Endothelial cell of umbilical vein (primary cell): ENCODE measurements at regions not wholly inside any gene's neighbourhood (a gene's known extent, or its start where the extent isn't known, plus 50 kb on each side); places are given as distances from the start of the nearest gene placed in this dataset.

Source experiments
- BruUV-seq: library from RNA; stranded (reverse); fragments of 400-500 nt; replicated peaks from 2 replicates; lab custom pipeline; 2021; lab: Mats Ljungman, UMichigan
- CTCF ChIA-PET: fragments of 300-600, 350-600 bp; sonication (Branson Sonifier 250); formaldehyde crosslinking; loops from one replicate; lab custom pipeline; 2021; ENCODE audit warnings: antibody characterized with exemption, inconsistent platforms; lab: Charles Lee
- POLR2A ChIA-PET: fragments of 300-600, 350-600 bp; sonication (Branson Sonifier 250); formaldehyde crosslinking; loops from one replicate; lab custom pipeline; 2021; ENCODE audit warnings: antibody characterized with exemption, inconsistent platforms; lab: Charles Lee
- DNase-seq: peaks from one replicate; pipeline ENCODE4 v3.0.0-alpha.2; 2011; ENCODE audit warnings: low read depth, low spot score
- FAIRE-seq: peaks from 2 replicates; lab custom pipeline; 2011; peaks lifted over from hg19 to GRCh38; lab: Jason Lieb, UNC
- H2AFZ ChIP-seq: 2 replicates; pipeline ENCODE4 v1.6.0; 2012; ENCODE audit warnings: low read depth, low read length, control low read depth, inconsistent platforms
- H3K27ac ChIP-seq: 2 replicates; pipeline ENCODE4 v1.5.1; 2011; ENCODE audit warnings: low read depth, mild to moderate bottlenecking, control low read depth, low read length, moderate library complexity; ENCODE audit not compliant: insufficient read depth
- H3K27me3 ChIP-seq, 2 experiments: 2 replicates each; pipeline versions ENCODE4 v1.6.0 to v1.6.1; 2011; ENCODE audit warnings: low read length in 2 of 2, mixed read lengths in 1 of 2; ENCODE audit not compliant: control insufficient read depth in 2 of 2, insufficient read depth in 2 of 2
- H3K36me3 ChIP-seq, 2 experiments: 2 replicates in 1 of 2; 3 replicates in 1 of 2; pipeline ENCODE4 v1.5.1; 2011; ENCODE audit warnings: low read length in 2 of 2, mild to moderate bottlenecking in 1 of 2, moderate library complexity in 1 of 2; ENCODE audit not compliant: control insufficient read depth in 2 of 2, insufficient read depth in 2 of 2; ENCODE audit errors: extremely low read depth in 1 of 2
- H3K4me1 ChIP-seq: 3 replicates; pipeline ENCODE4 v1.5.1; 2011; ENCODE audit warnings: mild to moderate bottlenecking, low read length; ENCODE audit not compliant: control insufficient read depth, insufficient read depth; ENCODE audit errors: extremely low read depth
- H3K4me2 ChIP-seq: 2 replicates; pipeline ENCODE4 v1.6.1; 2011; ENCODE audit warnings: low read length, control low read depth, mixed read lengths; ENCODE audit not compliant: insufficient read depth
- H3K4me3 ChIP-seq, 3 experiments: fragments of 200-600 bp in 1 of 3; sonication (generic), shearing (Covaris generic) in 1 of 3; replicated peaks in 1 of 3; 2 replicates each; pipeline ENCODE4 v1.5.1; 2011 to 2016; ENCODE audit warnings: control low read depth in 3 of 3, low read length in 3 of 3, mild to moderate bottlenecking in 2 of 3, inconsistent platforms in 1 of 3, low read depth in 1 of 3, moderate library complexity in 1 of 3; ENCODE audit not compliant: insufficient read depth in 1 of 3
- H3K79me2 ChIP-seq: 2 replicates; pipeline ENCODE4 v1.6.0; 2012; ENCODE audit warnings: low read length, inconsistent platforms; ENCODE audit not compliant: control insufficient read depth, insufficient read depth
- H3K9ac ChIP-seq: replicated peaks from 2 replicates; pipeline ENCODE3; 2011; ENCODE audit warnings: low read length, control low read depth; ENCODE audit not compliant: insufficient read depth; ENCODE audit errors: extremely low read depth
- H3K9me1 ChIP-seq: replicated peaks from 3 replicates; pipeline ENCODE4 v1.6.0; 2011; ENCODE audit warnings: mild to moderate bottlenecking, low read length; ENCODE audit not compliant: control insufficient read depth, insufficient read depth; ENCODE audit errors: extremely low read depth
- H3K9me3 ChIP-seq: replicated peaks from 2 replicates; pipeline ENCODE4 v1.5.1; 2012; ENCODE audit warnings: low read length, inconsistent platforms; ENCODE audit not compliant: control insufficient read depth, insufficient read depth
- H4K20me1 ChIP-seq: replicated peaks from 2 replicates; pipeline ENCODE3; 2011; ENCODE audit warnings: mild to moderate bottlenecking, low read length; ENCODE audit not compliant: control insufficient read depth, insufficient read depth; ENCODE audit errors: extremely low read depth
- EZH2 ChIP-seq: IDR thresholded peaks from 2 replicates; pipeline ENCODE4 v1.6.1; 2012; ENCODE audit warnings: borderline replicate concordance, low read depth, mild to moderate bottlenecking, moderate library complexity, low read length, inconsistent platforms; ENCODE audit not compliant: severe bottlenecking
- FOS ChIP-seq: IDR thresholded peaks from 2 replicates; pipeline ENCODE4 v1.6.1; 2011; ENCODE audit warnings: mild to moderate bottlenecking, low read length, moderate library complexity, borderline replicate concordance; ENCODE audit not compliant: insufficient read depth
- GATA2 ChIP-seq: IDR thresholded peaks from 2 replicates; pipeline ENCODE4 v1.7.0; 2011; ENCODE audit warnings: low read depth, mild to moderate bottlenecking, moderate library complexity, mixed read lengths, low read length; ENCODE audit not compliant: insufficient read length, insufficient read depth
- JUN ChIP-seq: IDR thresholded peaks from 2 replicates; pipeline ENCODE4 v1.6.1; 2011; ENCODE audit warnings: borderline replicate concordance, low read depth; ENCODE audit not compliant: insufficient read length, insufficient read depth
- MYC ChIP-seq: IDR thresholded peaks from one replicate; pipeline ENCODE4 v1.6.1; 2011; ENCODE audit warnings: mild to moderate bottlenecking, low read depth, low read length
- POLR2A ChIP-seq: IDR thresholded peaks from 2 replicates; pipeline ENCODE4 v1.6.1; 2012; ENCODE audit warnings: low read depth, mild to moderate bottlenecking, control low read depth, low read length
- POLR2AphosphoS5 ChIP-seq: IDR thresholded peaks from 2 replicates; pipeline ENCODE4 v1.6.1; 2012; ENCODE audit warnings: low read depth, mild to moderate bottlenecking, control low read depth, low read length, moderate library complexity; ENCODE audit not compliant: insufficient read depth
- dilution Hi-C: fragments of 300-500 bp; cut with MboI; formaldehyde crosslinking; loops from one replicate; pipeline ENCODE4 v1.15.0; 2019; ENCODE audit warnings: low sequenced_read_pairs; ENCODE audit not compliant: extremely low pct_ligation_motif_present
- intact Hi-C: fragments of 100-400 bp; cut with micrococcal nuclease; formaldehyde crosslinking; loops from one replicate; pipeline ENCODE4 v1.10.0; 2022
- TF ChIP-seq, protein P1 (sequence below): IDR thresholded peaks from 2 replicates; pipeline ENCODE4 v1.6.1; 2011; ENCODE audit not compliant: insufficient read depth, insufficient read length
- TF ChIP-seq, protein P2 (sequence below), 2 donors: IDR thresholded peaks; 1 replicate in 1 of 2; 2 replicates in 1 of 2; pipeline ENCODE4 v1.5.1; 2011; ENCODE audit warnings: low read length in 2 of 2, mild to moderate bottlenecking in 2 of 2, moderate library complexity in 2 of 2, control low read depth in 1 of 2, inconsistent platforms in 1 of 2, low read depth in 1 of 2; ENCODE audit not compliant: insufficient read depth in 1 of 2; ENCODE audit errors: extremely low read depth in 1 of 2

DNA sequence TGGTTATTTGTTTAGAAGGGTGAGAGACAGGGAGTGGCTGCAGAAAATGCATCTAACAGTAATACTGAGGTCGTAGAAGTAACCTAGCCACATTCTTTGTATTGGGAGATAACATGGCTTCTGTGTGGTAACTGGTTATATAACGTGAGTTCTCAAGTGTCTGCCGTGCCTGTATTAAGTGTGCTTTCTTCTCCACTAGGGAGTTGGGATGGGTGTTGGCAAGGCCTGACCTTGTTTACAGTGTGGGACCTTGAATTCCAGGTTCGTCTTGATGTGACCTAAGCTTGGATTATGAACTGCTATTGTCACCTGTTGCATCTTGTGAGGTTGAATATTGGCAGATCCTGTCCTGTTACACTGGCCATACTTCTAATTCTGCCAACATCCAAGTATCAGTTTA lies 145.3 kb upstream of the NAMPT start:
- Histone ChIP-seq H3K27ac (no peak overlapping the region), H3K9me3 (no peaks in the 10 kb centered on the region), H2AFZ (no peak overlapping the region), H3K4me1 (peaks cover 2% of the 10 kb centered on the region), H3K9ac (no peak overlapping the region), H3K36me3 (no peaks in the 10 kb centered on the region), H3K4me3 (no peak overlapping the region), H3K9me1 (no peaks in the 10 kb centered on the region), H4K20me1 (no peaks in the 10 kb centered on the region), H3K4me2 (no peak overlapping the region), H3K27me3 (no peaks in the 10 kb centered on the region), H3K79me2 (no peaks in the 10 kb centered on the region)
- BruUV-seq: no TSS peak
- no peak for DNase-seq
- POLR2A ChIA-PET: no interaction called here
- intact Hi-C loops: no loop called here
- CTCF ChIA-PET: no interaction called here
- no peak for FAIRE-seq
- dilution Hi-C loops: no loop called here
- TF ChIP-seq JUN (no peak), MYC (no peak), POLR2AphosphoS5 (no peak), EZH2 (no peak), FOS (no peak), POLR2A (no peak), GATA2 (no peak)
- TF ChIP-seq, protein P1, sequence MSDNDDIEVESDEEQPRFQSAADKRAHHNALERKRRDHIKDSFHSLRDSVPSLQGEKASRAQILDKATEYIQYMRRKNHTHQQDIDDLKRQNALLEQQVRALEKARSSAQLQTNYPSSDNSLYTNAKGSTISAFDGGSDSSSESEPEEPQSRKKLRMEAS: no peak
- TF ChIP-seq, protein P2, sequence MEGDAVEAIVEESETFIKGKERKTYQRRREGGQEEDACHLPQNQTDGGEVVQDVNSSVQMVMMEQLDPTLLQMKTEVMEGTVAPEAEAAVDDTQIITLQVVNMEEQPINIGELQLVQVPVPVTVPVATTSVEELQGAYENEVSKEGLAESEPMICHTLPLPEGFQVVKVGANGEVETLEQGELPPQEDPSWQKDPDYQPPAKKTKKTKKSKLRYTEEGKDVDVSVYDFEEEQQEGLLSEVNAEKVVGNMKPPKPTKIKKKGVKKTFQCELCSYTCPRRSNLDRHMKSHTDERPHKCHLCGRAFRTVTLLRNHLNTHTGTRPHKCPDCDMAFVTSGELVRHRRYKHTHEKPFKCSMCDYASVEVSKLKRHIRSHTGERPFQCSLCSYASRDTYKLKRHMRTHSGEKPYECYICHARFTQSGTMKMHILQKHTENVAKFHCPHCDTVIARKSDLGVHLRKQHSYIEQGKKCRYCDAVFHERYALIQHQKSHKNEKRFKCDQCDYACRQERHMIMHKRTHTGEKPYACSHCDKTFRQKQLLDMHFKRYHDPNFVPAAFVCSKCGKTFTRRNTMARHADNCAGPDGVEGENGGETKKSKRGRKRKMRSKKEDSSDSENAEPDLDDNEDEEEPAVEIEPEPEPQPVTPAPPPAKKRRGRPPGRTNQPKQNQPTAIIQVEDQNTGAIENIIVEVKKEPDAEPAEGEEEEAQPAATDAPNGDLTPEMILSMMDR (IDR thresholded peaks at IDR 0.05; ENCODE audit: extremely low read depth in 1 of 2, insufficient read depth in 1 of 2, low read depth in 1 of 2, low read length in 2 of 2): no peak
